Panc1 (cell line): ENCODE measurements at regions not wholly inside any gene's neighbourhood (a gene's known extent, or its start where the extent isn't known, plus 50 kb on each side); places are given as distances from the start of the nearest gene placed in this dataset.

Experiments used
- ATAC-seq: fragments of 200-7000 bp; cut with Tn5 transposase; 2 replicates; pipeline ENCODE4 v1.9.1; 2020; ENCODE audit warnings: mild to moderate bottlenecking, moderate library complexity
- BruUV-seq: library from RNA; stranded (reverse); fragments of 400-500 nt; replicated peaks from 2 replicates; lab custom pipeline; 2021; lab: Mats Ljungman, UMichigan
- CTCF ChIA-PET: fragments of 300-600 bp; sonication (Branson Sonifier 250); formaldehyde crosslinking; loops from one replicate; lab custom pipeline; 2022; ENCODE audit warnings: antibody characterized with exemption; lab: Charles Lee
- POLR2A ChIA-PET: fragments of 300-600 bp; sonication (Branson Sonifier 250); formaldehyde crosslinking; loops from one replicate; lab custom pipeline; 2022; ENCODE audit warnings: antibody characterized with exemption; lab: Charles Lee
- DNase-seq: peaks from one replicate; pipeline ENCODE4 v3.0.0-alpha.2; 2010; ENCODE audit warnings: low read depth, low spot score
- H3K27ac ChIP-seq: 2 replicates; pipeline ENCODE4 v1.5.1; 2011; ENCODE audit warnings: mild to moderate bottlenecking, low read length, inconsistent platforms
- H3K27me3 ChIP-seq: fragments of 200-500 bp; sonication (Bioruptor generic); 2 replicates; pipeline ENCODE4 v1.6.0; 2014; ENCODE audit warnings: low read length, inconsistent platforms; ENCODE audit not compliant: control insufficient read depth, insufficient read depth
- H3K36me3 ChIP-seq: fragments of 200-500 bp; sonication (Bioruptor generic); 2 replicates; pipeline ENCODE4 v1.5.1; 2014; ENCODE audit warnings: inconsistent platforms, mild to moderate bottlenecking, low read length, moderate library complexity; ENCODE audit not compliant: control insufficient read depth, insufficient read depth
- H3K4me1 ChIP-seq: 2 replicates; pipeline ENCODE4 v1.5.1; 2011; ENCODE audit warnings: inconsistent platforms, mild to moderate bottlenecking, low read length, moderate library complexity; ENCODE audit not compliant: control insufficient read depth, insufficient read depth
- H3K4me3 ChIP-seq, 2 experiments: 2 replicates each; pipeline ENCODE4 v1.5.1; 2011 to 2012; ENCODE audit warnings: low read depth in 2 of 2, low read length in 2 of 2, mild to moderate bottlenecking in 2 of 2, inconsistent platforms in 1 of 2, moderate library complexity in 1 of 2
- H3K9me3 ChIP-seq: fragments of 200-500 bp; sonication (Bioruptor generic); 2 replicates; pipeline ENCODE4 v1.5.1; 2014; ENCODE audit warnings: low read depth, mild to moderate bottlenecking, inconsistent platforms, low read length, moderate library complexity; ENCODE audit not compliant: control insufficient read depth, insufficient read depth
- POLR2AphosphoS5 ChIP-seq: IDR thresholded peaks from 2 replicates; pipeline ENCODE4 v1.6.1; 2012; ENCODE audit warnings: mild to moderate bottlenecking, low read depth, low read length, moderate library complexity
- SIN3A ChIP-seq: IDR thresholded peaks from 2 replicates; pipeline ENCODE4 v1.6.1; 2012; ENCODE audit warnings: low read depth, mild to moderate bottlenecking, low read length, moderate library complexity, borderline replicate concordance; ENCODE audit not compliant: insufficient read depth
- TCF7L2 ChIP-seq: IDR thresholded peaks from 2 replicates; pipeline ENCODE4 v1.6.1; 2011; ENCODE audit warnings: mild to moderate bottlenecking, low read depth, low read length, inconsistent platforms
- in situ Hi-C: cut with HindIII; loops from 2 replicates; pipeline ENCODE4 v1.10.0; 2016; ENCODE audit warnings: low sequenced_read_pairs, low pct_unique_long_range_greater_than_20kb
- intact Hi-C: fragments of 100-400 bp; cut with micrococcal nuclease; formaldehyde crosslinking; loops from one replicate; pipeline ENCODE4 v1.10.0; 2022; ENCODE audit not compliant: unreplicated experiment
- TF ChIP-seq, protein P1 (sequence below), 2 experiments: IDR thresholded peaks; 2 replicates each; pipeline ENCODE4 v1.6.1; 2011 to 2012; ENCODE audit warnings: low read depth in 2 of 2, control low read depth in 1 of 2, low read length in 1 of 2, mild to moderate bottlenecking in 1 of 2, moderate library complexity in 1 of 2; ENCODE audit not compliant: insufficient read depth in 1 of 2
- TF ChIP-seq, protein P2 (sequence below): fragments of 450-650 bp; IDR thresholded peaks from 2 replicates; pipeline ENCODE4 v1.5.1; 2017; ENCODE audit warnings: mild to moderate bottlenecking

DNA sequence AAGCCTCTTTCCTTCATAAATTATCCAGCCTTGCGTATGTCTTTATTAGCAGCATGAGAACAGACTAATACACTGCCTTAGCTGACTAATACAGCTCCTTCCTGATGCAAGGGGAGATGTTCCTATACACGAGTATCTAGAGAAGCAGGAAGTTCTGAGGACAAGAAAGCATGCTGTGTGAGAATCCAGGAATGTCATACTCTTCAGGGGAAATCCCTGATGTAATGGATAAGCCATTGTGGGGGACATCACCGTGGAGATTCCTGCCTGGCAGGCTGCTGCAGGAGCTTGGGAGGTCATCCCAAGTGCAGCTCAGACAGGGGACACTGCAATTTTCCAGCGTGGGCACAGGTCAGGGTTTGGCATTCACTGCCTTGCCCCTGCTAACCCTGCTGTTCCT, 476.9 kb downstream of the NR2F2 start:
- intact Hi-C loops (no loop called here), in situ Hi-C loops (no loop called here)
- Histone ChIP-seq H3K9me3 (no peaks in the 10 kb centered on the region), H3K4me1 (no peaks in the 10 kb centered on the region), H3K36me3 (no peaks in the 10 kb centered on the region), H3K4me3 (no peak overlapping the region), H3K27ac (no peak overlapping the region), H3K27me3 (no peaks in the 10 kb centered on the region)
- ChIA-PET CTCF (no interaction called here), POLR2A (no interaction called here)
- no peak for DNase-seq
- no TSS peak for BruUV-seq
- ATAC-seq, result no peak
- TF ChIP-seq POLR2AphosphoS5 (no peak), TCF7L2 (no peak), SIN3A (no peak)
- TF ChIP-seq, protein P1, sequence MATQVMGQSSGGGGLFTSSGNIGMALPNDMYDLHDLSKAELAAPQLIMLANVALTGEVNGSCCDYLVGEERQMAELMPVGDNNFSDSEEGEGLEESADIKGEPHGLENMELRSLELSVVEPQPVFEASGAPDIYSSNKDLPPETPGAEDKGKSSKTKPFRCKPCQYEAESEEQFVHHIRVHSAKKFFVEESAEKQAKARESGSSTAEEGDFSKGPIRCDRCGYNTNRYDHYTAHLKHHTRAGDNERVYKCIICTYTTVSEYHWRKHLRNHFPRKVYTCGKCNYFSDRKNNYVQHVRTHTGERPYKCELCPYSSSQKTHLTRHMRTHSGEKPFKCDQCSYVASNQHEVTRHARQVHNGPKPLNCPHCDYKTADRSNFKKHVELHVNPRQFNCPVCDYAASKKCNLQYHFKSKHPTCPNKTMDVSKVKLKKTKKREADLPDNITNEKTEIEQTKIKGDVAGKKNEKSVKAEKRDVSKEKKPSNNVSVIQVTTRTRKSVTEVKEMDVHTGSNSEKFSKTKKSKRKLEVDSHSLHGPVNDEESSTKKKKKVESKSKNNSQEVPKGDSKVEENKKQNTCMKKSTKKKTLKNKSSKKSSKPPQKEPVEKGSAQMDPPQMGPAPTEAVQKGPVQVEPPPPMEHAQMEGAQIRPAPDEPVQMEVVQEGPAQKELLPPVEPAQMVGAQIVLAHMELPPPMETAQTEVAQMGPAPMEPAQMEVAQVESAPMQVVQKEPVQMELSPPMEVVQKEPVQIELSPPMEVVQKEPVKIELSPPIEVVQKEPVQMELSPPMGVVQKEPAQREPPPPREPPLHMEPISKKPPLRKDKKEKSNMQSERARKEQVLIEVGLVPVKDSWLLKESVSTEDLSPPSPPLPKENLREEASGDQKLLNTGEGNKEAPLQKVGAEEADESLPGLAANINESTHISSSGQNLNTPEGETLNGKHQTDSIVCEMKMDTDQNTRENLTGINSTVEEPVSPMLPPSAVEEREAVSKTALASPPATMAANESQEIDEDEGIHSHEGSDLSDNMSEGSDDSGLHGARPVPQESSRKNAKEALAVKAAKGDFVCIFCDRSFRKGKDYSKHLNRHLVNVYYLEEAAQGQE (IDR thresholded peaks at IDR 0.05; ENCODE audit: insufficient read depth in 1 of 2, low read depth in 2 of 2, low read length in 1 of 2), result no peak
- TF ChIP-seq, protein P2, sequence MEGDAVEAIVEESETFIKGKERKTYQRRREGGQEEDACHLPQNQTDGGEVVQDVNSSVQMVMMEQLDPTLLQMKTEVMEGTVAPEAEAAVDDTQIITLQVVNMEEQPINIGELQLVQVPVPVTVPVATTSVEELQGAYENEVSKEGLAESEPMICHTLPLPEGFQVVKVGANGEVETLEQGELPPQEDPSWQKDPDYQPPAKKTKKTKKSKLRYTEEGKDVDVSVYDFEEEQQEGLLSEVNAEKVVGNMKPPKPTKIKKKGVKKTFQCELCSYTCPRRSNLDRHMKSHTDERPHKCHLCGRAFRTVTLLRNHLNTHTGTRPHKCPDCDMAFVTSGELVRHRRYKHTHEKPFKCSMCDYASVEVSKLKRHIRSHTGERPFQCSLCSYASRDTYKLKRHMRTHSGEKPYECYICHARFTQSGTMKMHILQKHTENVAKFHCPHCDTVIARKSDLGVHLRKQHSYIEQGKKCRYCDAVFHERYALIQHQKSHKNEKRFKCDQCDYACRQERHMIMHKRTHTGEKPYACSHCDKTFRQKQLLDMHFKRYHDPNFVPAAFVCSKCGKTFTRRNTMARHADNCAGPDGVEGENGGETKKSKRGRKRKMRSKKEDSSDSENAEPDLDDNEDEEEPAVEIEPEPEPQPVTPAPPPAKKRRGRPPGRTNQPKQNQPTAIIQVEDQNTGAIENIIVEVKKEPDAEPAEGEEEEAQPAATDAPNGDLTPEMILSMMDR, result no peak

GRCh38 chr15:96817900-96818299, 487.4 kb downstream of the NR2F2 start:
- Histone ChIP-seq H3K9me3 (no peaks in the 10 kb centered on the region), H3K4me1 (no peaks in the 10 kb centered on the region), H3K27ac (no peak overlapping the region), H3K4me3 (no peak overlapping the region), H3K36me3 (no peaks in the 10 kb centered on the region), H3K27me3 (no peaks in the 10 kb centered on the region)
- no TSS peak for BruUV-seq
- intact Hi-C loops (no loop called here), in situ Hi-C loops (no loop called here)
- ATAC-seq (no peak), DNase-seq (no peak)
- POLR2A ChIA-PET, result no interaction called here
- CTCF ChIA-PET, result no interaction called here
- TF ChIP-seq, protein P2, result no peak
- TF ChIP-seq SIN3A (no peak), POLR2AphosphoS5 (no peak), TCF7L2 (no peak)
- TF ChIP-seq, protein P1 (IDR thresholded peaks at IDR 0.05; ENCODE audit: insufficient read depth in 1 of 2, low read depth in 2 of 2, low read length in 1 of 2), result no peak
